ENCODE measurements at regions not wholly inside any gene's neighbourhood (a gene's known extent, or its start where the extent isn't known, plus 50 kb on each side); places are given as distances from the start of the nearest gene placed in this dataset.
"Not testable (repeated sequence)": the region's sequence is repeated elsewhere in the genome, so short reads cannot be mapped to it uniquely, and the experiment has no call there.

DNA sequence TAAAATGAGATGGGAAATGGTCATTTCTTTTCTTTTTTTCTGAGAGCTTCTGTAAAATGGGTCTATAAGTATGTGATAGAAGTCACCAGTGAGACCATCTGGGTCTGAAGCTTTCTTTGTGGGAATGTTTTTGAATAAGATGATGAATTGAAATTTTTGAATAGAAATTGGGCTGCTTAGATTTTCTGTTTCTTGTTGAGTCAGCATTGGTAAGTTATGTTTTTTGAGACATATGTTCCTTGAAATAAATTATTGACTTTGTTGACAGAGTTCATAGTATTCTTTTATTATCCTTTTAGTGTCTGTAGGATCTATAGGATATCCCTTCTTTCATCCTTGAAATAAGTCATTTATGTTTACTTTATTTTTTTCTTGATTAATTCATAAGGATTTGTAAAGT, 208.1 kb downstream of the OPA1 start:
- no peak for DNase-seq (ENCODE audit: low read depth in 2 of 2)

DNA sequence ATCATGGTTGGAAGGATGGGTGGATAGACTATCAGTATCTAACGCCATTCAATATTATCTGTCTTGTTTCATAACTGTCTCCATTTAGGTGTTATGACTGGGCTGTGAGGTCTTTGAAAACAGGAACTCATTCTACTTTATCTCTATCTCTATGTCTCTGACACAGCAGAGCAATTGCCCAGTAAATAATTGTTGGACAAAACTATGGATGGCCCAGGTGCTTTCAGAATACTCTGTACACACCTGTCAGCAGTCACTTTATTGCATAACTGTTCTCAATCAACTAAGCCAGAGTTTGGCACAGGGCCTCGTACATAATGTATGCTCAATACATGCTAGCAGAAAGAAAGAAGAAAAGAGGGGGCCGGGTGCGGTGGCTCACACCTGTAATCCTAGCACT, 210.3 kb downstream of the OPA1 start:
- no peak for DNase-seq (ENCODE audit: low read depth in 2 of 2)

DNA sequence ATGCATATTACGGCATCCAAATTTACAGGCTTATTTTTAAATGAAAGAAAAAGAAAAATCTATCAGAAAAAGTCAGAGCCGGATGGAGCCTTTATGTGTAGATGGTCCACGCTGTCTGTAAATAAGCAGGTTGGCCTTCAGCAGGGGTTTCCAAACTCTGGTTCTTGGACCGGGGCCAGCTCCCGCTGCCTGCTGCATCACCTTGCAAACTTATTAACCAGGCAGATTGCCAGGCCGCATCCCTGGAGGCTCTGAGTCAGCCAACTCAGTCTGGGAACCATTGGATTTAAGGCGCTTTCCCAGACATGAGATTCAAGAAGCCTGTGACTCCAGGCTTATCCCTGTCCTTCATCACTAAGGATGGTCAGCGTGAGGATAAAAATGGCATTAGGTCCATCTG, 212.4 kb downstream of the OPA1 start:
- no peak for DNase-seq (ENCODE audit: low read depth in 2 of 2)

DNA sequence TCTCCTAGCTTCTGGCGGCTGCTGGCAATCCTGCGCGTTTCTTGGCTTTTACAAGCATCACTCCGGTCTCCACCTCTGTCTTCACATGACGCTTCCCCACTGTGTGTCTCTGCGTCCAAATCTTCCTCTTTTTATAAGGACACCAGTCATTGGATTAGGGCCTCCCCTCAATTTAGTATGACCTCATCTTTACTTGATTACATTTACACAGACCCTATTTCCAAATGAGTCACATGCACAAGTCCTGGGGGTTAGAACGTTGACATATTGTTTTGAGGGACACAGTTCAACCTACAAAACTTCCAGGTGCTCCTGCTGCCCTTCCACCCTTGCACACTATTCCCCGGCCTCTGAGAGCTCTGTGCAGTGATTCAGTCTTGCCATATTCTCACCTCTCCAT, 215.3 kb downstream of the OPA1 start:
- DNase-seq (ENCODE audit: low read depth in 2 of 2) = no peak

DNA sequence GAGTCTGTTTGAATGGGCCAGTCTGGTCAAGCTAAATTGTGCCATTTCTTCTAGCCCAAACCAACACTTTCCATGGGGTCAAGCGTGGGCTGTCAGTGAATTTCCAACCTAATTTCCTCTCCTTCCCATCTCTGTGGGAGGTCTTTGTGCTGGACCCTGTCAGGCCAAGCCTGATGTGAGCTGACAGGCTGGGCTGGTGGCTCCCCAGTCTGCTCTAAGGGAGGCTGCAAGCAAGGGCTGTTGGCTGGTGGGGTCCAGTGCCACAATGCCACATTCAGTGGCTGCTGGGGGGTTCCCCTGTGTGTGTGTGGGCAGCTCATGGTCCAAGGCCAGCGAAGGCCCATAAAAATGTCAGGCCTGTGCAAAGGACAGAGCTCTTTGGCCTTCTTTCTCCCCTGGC, 216.1 kb downstream of the OPA1 start:
- no peak for DNase-seq (ENCODE audit: low read depth in 2 of 2)

DNA sequence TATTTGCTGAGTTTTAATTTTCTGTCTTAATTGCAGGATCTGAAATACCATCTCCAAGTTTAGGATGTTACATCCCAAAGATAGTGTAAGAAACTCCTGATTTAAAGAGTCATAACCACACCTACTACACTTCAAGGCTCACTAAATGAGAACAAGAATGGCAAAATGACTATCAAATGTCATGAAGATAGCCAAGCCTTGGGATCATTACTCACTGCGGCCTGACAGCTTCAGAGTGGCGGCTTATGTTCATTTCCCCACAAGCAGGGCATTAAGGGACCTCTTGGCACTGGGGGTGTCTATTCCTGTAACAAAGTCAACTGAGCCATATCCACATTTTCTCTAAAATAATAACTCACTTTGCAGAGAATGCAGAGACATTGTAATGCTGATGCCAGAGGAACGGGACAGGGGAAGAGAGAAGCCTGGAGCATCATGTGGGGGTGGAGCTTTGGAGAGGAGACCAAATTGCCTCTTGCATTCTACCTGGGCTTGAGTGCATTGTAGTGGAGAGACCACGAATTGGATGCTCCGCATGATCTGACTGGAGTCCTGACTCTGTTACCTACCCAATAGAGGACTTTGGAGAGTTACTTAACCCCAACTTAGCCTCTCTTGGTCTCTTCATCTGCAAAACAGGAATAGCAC, 219.2 kb downstream of the OPA1 start:
- no peak for DNase-seq (ENCODE audit: low read depth in 2 of 2)

DNA sequence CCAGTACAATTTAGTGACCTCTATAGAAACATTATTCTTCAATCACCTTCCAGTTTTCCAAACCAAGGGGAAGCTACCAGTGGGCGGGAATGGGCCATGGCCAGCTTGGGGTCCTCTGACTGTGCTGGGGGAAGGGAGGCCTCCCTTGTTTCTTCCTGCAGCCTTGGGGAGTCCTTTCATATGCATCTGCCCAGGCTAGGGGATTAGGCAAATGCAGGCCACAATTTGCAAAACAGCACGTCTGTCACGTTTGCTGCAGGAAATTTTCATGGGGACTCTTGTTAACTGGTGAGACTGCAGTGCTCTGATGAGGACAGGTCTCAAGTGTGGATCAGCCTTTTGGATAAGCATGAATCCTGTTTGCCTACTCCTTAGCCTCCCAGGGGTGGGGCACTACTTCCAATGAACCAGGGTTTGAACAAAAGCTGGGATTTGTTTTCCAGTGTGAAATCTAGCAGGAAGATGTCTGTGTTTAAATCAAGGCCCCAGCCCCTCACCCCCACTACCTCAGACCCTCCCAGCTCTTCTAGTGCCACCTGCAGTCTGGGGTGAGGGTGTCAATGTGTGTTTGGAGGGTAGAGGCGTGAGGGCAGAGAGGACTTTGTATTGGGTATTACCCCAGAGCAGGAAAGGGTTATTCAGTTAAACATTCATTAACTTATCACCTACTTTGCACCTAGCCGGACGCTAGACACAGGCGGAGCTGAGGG, 219.9 kb downstream of the OPA1 start:
- DNase-seq (ENCODE audit: low read depth in 2 of 2) = no peak

DNA sequence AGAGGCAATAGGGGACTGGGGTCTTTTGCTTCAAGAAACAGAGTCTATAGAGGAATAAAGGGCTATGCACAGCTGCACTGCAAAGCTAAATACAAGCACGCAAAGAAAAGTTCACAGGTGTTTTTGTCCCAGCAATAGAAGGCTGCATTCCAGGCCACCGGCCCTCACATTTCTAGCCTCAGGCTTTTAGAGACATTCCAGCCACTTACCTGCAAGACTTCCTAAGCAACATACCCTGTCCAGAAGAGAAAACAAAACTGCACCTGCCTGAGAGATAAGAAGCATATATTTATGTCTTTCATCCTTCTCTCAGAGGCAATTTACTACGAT, 220.5 kb downstream of the OPA1 start:
- DNase-seq (ENCODE audit: low read depth in 2 of 2) = no peak

DNA sequence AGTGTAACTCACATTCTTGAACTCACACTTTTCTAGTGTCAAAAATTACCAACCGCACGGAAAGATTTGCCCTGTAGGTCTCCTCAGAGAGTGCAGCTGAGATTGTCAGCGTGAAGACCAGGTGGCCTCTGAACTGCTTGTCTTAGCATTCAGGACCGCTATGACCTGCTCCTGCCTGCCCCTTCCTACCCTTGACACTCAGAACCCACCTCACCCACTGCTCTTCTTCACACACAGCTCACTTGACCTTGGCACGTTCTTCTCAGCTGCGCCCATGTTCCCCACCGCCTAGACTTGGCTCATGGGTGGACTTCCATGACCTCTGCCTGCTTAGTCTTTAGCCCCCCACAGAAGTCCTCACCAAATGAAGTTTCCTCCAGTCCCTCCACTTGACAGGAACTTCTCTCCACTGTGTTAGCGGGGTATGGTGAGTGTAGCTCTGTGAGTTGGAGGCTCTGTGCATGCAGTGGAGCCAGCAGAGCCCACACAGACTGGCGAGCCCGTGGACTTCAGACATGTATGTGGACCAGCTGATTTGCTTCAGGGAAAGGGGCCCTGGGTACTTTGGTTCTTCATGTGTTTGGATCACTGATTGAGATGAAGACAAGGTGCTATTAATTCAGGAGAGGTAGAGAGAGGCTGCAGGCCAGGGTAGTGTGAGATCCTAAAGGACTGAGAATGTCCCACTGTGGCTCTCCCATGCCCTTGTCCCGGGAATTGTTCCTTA, 221.3 kb downstream of the OPA1 start:
- no peak for DNase-seq (ENCODE audit: low read depth in 2 of 2)

DNA sequence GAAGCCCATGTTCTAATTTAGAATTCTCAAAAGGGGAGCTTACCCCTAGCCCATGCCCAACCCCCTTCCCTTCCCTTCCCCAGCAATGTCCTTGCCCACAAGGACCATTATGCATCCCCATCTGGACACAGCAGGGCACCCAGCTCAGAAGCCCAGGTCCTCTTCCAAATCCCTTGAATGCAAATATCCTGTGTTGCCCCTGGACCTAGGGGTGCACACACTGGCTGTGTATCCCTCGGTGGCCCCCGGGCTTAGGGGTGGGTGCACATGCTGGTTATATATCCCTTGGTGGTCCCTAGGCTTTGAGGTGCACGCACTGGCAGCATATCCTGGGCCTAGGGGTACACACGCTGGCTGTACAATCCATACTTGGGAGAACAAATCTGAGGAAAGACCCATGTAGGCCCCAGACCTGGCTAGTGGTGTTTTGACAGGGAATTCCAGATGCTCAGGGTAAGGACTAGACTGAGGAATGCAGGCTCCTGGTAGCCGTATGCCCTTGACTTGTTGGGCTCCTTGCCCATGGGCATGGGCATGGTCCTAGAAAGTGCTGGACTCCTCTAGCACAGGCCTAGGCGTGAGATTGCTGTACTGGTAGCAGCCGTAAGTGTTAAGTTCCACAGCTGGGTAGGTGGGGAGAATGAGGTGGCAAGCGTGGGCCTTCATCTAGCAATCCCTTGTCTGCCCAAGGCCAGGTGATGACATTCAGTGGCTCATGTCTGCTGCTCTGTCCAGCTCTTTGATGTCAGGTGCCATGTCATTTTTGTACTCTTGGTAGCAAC, 222.4 kb downstream of the OPA1 start:
- DNase-seq (ENCODE audit: low read depth in 2 of 2) = no peak

DNA sequence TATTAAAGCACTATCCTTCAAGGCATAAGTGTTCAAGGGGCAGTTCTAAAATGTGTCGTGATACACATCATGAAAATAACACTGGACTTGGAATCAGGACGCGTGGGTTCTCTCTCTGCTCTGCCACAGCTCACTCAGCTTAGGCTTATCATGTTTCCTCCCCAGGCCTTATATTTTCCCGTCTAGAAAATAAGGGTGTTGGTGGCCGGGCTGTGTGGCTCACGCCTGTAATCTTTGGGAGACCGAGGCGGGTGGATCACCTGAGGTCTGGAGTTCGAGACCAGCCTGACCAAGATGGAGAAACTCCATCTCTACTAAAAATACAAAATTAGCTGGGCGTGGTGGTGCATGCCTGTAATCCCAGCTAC, 223.0 kb downstream of the OPA1 start:
- DNase-seq (ENCODE audit: low read depth in 2 of 2) = no peak

DNA sequence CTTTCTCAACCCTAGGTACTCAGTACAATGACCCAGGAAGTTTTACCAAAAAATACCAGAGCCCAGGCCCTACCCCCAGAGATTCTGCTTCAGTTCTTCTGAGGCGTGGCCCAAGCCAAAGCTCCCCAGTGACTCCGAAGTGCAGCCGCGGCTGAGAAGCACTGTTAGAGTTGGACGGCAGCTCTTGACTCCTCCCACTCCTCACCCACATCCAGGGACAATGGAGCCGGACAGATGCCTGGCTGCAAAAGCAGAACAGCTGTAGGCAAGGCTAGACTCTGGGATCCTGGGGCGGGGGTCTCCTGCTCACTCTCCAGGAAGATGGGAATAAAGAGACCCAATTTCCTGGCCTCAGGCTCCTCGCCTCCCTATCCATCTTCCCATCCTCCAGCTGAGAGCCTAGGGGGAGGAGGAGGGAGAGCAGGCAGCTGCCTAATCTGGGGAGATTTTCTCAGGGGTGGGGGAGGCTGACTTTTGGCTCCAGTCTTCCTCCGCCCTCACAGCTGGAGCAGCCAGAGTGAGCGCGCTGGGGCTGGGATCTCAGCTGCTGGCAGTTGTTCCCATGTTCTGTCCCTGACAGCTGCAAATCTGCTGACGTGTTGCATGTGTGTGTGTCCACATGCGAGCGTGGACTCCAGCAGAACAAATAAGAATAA, 223.8 kb downstream of the OPA1 start:
- no peak for DNase-seq (ENCODE audit: low read depth in 2 of 2)

DNA sequence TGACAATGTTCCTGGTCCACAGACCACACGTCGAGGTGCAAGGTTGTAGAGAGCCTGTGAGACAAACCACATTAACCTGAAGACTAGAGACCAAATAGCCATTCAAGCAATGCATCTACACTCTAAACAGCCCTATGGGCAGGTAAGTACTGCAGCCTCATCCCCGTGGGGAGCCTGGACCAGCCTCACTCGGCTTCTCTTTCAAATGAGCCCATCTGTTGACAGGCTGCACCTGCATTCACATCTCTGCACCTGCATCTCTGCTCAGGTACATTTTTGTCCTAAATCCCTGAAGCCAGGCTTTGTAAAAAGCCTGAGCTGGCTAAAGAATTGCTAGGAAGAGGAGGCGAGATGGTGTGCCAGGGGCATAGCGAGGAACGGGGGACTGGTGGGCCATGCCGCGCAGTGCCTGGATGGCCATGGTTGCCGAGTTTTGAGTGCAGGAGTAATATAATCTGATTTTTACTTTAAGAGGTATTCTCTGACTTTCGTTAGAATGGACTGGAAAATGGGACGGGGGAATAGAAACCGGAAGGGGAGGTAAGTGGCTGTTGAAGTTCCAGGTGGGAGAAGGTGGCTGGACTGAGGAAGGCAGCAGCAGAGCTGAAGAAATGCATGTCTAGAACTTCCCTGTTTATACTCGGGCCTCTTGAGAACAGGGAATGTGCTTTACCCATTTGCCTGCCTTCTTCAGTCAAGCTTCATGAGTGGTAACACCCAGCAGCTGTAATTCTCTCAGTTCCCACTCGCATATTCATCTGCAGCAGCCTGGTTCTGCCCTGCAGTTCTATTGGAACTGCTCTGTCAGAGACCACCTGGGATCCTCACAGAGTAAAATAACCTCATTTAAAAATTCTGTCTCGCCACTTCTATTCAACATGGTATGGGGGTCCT, 226.4 kb downstream of the OPA1 start:
- no peak for DNase-seq (ENCODE audit: low read depth in 2 of 2)

DNA sequence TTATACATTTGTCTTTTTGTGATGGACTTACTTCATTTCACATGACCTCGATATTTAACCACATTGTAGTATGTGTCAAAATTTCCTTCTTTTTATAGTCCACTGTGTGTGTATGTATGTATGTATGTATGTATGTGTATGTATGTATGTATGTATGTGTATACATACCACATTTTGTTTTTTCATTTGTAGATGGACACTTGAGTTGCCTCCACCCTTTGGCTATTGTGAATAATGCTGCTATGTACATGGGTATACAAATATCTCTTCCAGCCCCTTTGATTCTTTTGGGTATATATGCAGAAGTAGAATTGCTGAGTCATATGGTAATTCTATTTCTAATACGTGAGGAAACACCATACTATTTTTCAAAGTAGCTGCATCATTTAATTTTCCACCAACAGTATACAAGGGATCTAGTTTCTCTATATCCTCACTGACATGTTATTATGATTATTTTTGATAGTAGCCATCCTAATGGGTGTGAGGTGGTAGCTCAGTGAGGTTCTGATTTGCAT, 228.2 kb downstream of the OPA1 start:
- DNase-seq (ENCODE audit: low read depth in 2 of 2) = no peak

DNA sequence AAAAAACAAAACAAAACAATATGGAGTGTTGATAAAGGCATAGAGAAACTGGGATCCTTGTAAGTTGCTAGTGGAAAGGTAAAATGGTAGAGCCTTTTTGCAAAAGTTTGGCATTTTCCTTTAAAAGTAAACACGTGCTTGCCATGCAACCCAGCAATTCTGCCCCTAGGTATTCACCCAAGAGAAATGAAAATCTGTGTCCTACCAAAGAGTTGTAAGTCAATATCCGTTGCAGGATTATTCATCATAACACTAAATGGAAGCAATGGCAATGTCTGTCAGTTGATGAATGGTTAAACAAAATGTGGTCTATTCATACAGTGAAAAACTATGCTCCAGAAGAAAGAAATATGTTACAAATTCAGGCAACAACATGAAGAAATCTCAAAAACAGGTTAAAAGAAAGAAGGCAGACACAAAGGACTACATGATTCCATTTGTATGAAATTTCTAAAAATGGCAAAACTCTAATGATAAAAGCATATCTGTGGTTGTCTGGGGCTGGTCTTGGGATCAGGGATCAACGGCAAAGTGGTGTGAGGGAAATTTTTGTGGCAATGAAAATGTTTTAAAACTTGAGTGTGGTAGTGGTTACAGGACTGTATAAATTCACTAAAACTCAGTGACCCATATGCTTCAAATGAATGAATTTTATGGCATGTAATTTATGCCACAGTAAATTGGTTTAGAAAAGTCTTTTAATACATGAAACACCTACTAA, 229.6 kb downstream of the OPA1 start:
- no peak for DNase-seq (ENCODE audit: low read depth in 2 of 2)

DNA sequence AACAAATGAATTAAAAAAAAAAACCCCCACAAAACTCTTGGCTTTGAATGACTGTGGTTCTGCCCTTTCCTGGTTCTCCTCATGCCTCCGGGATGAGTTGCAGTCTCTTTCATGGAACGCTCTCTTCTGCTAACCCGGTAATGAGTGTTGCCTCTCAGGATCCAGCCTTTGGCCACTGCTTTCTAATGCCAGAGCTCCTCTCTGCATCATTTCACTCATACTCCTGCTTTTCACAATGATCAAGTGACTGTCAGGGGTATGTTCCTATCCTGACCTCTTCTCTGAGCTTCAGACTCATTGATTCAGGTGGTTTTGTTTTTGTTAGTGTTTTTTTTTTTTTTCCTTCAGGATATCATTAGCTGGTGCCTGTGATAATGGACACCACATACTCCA, 230.2 kb downstream of the OPA1 start:
- DNase-seq (ENCODE audit: low read depth in 2 of 2) = not testable (repeated sequence)

DNA sequence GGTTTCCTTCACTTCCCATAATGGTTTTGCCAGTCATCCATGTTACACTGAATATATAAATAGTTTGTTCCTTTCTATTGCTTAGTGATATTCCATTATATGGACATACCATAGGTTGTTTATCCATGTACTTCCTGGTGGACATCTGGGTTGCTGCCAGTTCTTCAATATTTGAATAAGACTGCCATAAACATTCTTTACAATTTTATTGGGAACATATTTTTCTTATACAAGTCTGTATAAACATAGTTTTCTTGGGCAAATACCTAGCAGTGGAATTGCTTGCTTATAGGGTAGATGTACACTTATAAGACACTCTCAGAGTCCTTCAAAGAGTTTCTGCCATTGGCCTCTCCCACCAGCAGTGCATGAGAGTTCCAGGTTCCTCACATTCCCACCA, 231.4 kb downstream of the OPA1 start:
- DNase-seq (ENCODE audit: low read depth in 2 of 2) = no peak

DNA sequence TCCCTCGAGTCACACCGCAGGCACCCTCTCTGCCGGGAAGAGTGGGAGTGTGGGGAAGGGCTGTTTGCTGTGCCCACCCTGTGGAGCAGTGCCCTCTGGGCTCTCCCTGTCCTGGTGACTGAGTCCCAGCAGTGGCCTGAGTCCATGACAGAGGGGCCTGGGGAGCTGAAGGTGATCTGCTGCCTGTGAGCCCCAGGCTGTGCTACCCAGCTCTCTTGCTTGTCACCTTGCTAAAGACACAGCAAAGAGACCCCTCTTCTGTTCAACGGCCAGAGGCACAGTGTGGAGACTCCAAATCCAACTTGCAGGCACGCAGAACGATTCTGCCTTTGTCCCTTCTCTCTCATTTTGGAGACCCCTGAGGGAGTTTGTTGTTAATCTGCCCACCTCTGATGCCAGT, 232.6 kb downstream of the OPA1 start:
- DNase-seq (ENCODE audit: low read depth in 2 of 2) = no peak

DNA sequence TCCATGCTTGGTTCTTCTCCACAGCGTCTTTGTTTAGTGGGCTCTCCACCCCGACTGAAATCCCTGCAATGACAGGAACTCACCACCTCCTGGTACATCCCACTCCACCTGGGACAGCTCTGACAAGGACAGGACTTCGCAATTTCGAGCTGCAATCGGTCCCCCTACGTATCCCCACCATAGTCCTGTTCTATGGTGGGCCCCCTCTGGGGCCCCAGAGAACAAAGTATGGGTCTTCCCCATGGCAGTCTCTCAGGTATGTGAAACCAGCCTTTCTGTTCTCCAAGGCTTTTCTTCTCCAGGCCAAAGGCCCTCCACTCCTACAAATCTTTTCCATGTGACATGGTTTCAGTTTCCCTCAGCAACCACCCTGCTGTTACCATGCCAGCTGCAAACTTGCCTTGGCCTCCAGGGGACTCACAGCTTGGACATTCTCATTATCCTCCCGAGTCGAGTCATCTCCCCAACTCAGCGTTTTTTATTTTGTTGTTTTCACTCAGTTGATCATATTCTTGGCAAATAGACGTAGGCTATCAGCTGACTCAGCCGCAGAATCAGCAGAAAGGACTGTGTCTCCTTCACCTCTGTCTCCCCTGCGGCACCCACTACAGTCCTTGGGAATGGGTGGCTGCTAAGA, 233.3 kb downstream of the OPA1 start:
- no peak for DNase-seq (ENCODE audit: low read depth in 2 of 2)
